GM10266 (cell line): ENCODE measurements at regions not wholly inside any gene's neighbourhood (a gene's known extent, or its start where the extent isn't known, plus 50 kb on each side); places are given as distances from the start of the nearest gene placed in this dataset.

Experiments used
- DNase-seq: peaks from one replicate; pipeline ENCODE4 v3.0.0; 2012; ENCODE audit errors: extremely low spot score
- CTCF ChIP-seq: IDR thresholded peaks from 2 replicates; pipeline ENCODE4 v1.5.1; 2012; ENCODE audit warnings: mild to moderate bottlenecking, low read depth; ENCODE audit not compliant: control insufficient read depth, insufficient read depth; ENCODE audit errors: missing control alignments

GRCh38 chr5:32494827-32495226 lies 50.3 kb upstream of the ZFR start:
- DNase-seq, result no peak
- TF ChIP-seq CTCF, result no peak
